HL-60 (cell line): ENCODE measurements at regions not wholly inside any gene's neighbourhood (a gene's known extent, or its start where the extent isn't known, plus 50 kb on each side); places are given as distances from the start of the nearest gene placed in this dataset.

Experiments used
- DNase-seq, 2 experiments: peaks; one replicate each; pipeline ENCODE4 v3.0.0-alpha.2; 2010 to 2020; ENCODE audit warnings: low read depth in 1 of 2, low spot score in 1 of 2
- H3K27ac ChIP-seq: fragments of 250-450 bp; sonication (Bioruptor Pico); replicated peaks from 2 replicates; pipeline ENCODE4 v1.5.1; 2020; ENCODE audit warnings: mild to moderate bottlenecking, moderate library complexity
- H3K27me3 ChIP-seq: fragments of 250-450 bp; sonication (Bioruptor Pico); 2 replicates; pipeline ENCODE4 v1.5.1; 2021; ENCODE audit warnings: mild to moderate bottlenecking, moderate library complexity; ENCODE audit not compliant: insufficient read depth, poor library complexity, severe bottlenecking
- H3K4me3 ChIP-seq: replicated peaks from 2 replicates; pipeline ENCODE4 v1.5.1; 2011; ENCODE audit warnings: mild to moderate bottlenecking, control low read depth, low read length; ENCODE audit not compliant: insufficient read depth
- CTCF ChIP-seq: IDR thresholded peaks from one replicate; pipeline ENCODE4 v1.5.1; 2011; ENCODE audit warnings: low read length, control low read depth, inconsistent platforms; ENCODE audit not compliant: insufficient read depth
- GABPA ChIP-seq: IDR thresholded peaks from 2 replicates; pipeline ENCODE4 v1.6.1; 2012; ENCODE audit warnings: low read depth
- POLR2AphosphoS5 ChIP-seq: IDR thresholded peaks from 2 replicates; pipeline ENCODE4 v1.6.1; 2012; ENCODE audit warnings: low read depth
- REST ChIP-seq: IDR thresholded peaks from 2 replicates; pipeline ENCODE4 v1.6.1; 2012; ENCODE audit warnings: low read depth; ENCODE audit not compliant: insufficient replicate concordance
- SPI1 ChIP-seq: IDR thresholded peaks from 2 replicates; pipeline ENCODE4 v1.6.1; 2012; ENCODE audit warnings: low read depth, mild to moderate bottlenecking, borderline replicate concordance

- no peak for DNase-seq
- H3K4me3 ChIP-seq, result no peak overlapping the region
- H3K27me3 ChIP-seq, result no peaks in the 10 kb centered on the region
- no peak overlapping the region for H3K27ac ChIP-seq
- no peak for TF ChIP-seq GABPA
- TF ChIP-seq REST, result no peak
- no peak for TF ChIP-seq CTCF
- TF ChIP-seq POLR2AphosphoS5, result no peak
Measured at GRCh38 chr6:73956305-73956704, 260.3 kb downstream of the CD109 start.

GRCh38 chr6:73955800-73956199, 259.8 kb downstream of the CD109 start:
- H3K27ac ChIP-seq, result no peak overlapping the region
- DNase-seq, result no peak
- H3K4me3 ChIP-seq, result no peak overlapping the region
- TF ChIP-seq POLR2AphosphoS5 (no peak), CTCF (no peak), REST (no peak), SPI1 (no peak)
- H3K27me3 ChIP-seq, result no peaks in the 10 kb centered on the region

- no peak for DNase-seq
- TF ChIP-seq REST (no peak), CTCF (no peak)
- Histone ChIP-seq H3K4me3 (no peak overlapping the region), H3K27ac (no peak overlapping the region), H3K27me3 (no peaks in the 10 kb centered on the region)
Measured at GRCh38 chr6:73954881-73955280, 258.9 kb downstream of the CD109 start.
